ENCODE measurements at regions not wholly inside any gene's neighbourhood (a gene's known extent, or its start where the extent isn't known, plus 50 kb on each side); places are given as distances from the start of the nearest gene placed in this dataset.

DNA sequence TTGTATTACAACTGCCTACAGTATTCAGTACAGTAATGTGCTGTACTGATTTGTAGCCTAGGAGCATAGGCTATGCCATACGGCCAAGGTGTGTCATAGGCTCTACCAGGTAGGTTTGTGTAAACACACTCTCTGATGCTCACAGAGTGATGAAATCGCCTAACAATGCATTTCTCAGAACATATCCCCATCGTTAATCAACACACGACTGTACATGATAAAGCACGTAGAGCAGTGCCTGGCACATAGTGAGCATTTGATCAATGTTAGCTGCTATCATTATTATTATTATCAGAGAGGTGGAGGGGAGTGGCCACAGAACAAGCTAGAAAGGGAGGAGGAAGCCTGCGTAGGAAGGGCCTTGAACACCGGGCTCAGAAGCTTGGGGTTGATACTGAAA is 81.1 kb upstream of the LHX1 start:
- Mint-ChIP-seq H3K4me3 (no peak overlapping the region), H3K36me3 (ENCODE audit: low read depth) (no peaks in the 10 kb centered on the region), H3K27me3 (ENCODE audit: low read depth) (peaks cover 3% of the 10 kb centered on the region), H3K4me1 (peaks cover 2% of the 10 kb centered on the region), H3K27ac (ENCODE audit: unreplicated experiment) (no peak overlapping the region), H3K9me3 (no peaks in the 10 kb centered on the region)
- DNase-seq (ENCODE audit: low read depth, low spot score): no peak
- TF ChIP-seq, protein P1, sequence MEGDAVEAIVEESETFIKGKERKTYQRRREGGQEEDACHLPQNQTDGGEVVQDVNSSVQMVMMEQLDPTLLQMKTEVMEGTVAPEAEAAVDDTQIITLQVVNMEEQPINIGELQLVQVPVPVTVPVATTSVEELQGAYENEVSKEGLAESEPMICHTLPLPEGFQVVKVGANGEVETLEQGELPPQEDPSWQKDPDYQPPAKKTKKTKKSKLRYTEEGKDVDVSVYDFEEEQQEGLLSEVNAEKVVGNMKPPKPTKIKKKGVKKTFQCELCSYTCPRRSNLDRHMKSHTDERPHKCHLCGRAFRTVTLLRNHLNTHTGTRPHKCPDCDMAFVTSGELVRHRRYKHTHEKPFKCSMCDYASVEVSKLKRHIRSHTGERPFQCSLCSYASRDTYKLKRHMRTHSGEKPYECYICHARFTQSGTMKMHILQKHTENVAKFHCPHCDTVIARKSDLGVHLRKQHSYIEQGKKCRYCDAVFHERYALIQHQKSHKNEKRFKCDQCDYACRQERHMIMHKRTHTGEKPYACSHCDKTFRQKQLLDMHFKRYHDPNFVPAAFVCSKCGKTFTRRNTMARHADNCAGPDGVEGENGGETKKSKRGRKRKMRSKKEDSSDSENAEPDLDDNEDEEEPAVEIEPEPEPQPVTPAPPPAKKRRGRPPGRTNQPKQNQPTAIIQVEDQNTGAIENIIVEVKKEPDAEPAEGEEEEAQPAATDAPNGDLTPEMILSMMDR (conservative IDR thresholded peaks at IDR 0.05): no peak

DNA sequence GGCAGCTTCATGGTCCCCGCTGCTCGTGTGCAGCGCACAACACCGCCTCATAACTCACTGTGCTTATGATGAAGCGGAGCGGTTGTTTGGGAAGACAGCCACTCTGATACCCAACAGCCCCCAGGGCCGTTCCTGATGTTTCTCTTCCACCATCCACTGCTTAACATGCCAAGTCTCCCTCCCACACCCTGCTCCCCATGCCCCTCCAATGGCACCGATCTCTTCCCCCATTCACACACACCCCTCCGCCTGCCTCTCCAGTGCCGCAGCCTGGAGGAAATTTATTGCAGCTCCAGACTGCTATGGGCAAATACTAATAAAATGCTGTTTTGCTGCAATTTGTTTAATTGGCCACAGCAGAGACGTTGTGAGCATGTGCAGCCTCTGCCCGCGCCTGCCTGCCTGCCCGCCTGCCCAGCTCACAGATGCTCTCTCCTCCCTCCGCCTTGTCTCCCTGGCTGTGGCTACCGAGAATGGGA is 80.3 kb upstream of the LHX1 start:
- Mint-ChIP-seq H3K4me1 (no peaks in the 10 kb centered on the region), H3K27me3 (ENCODE audit: low read depth) (peaks cover 3% of the 10 kb centered on the region), H3K9me3 (no peaks in the 10 kb centered on the region), H3K27ac (ENCODE audit: unreplicated experiment) (no peak overlapping the region), H3K36me3 (ENCODE audit: low read depth) (no peaks in the 10 kb centered on the region), H3K4me3 (no peak overlapping the region)
- DNase-seq (ENCODE audit: low read depth, low spot score): no peak
- TF ChIP-seq, protein P1 (conservative IDR thresholded peaks at IDR 0.05): no peak

DNA sequence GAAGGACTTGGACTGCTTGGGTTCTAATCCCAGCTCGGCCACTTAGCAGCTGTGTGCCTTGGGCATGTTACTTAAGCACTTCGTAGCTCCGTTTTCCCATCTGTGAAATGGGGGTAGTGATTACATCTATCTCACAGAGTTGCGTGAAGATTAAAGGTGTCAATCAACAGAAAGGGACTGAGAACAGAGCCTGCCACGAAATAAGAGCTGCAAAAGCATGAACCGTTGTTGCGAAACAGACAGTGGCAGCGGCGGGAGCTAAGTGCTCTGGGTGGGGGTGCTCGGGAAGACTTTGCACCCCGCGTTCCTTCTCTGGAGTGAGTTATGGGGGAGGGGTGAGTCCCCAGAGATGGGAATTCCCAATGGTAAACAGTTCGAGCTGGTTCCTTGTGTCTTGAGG is 79.6 kb upstream of the LHX1 start:
- H3K27ac Mint-ChIP-seq (ENCODE audit: unreplicated experiment): no peak overlapping the region
- no peak overlapping the region for H3K4me3 Mint-ChIP-seq
- no peaks in the 10 kb centered on the region for H3K36me3 Mint-ChIP-seq (ENCODE audit: low read depth)
- H3K9me3 Mint-ChIP-seq: no peaks in the 10 kb centered on the region
- TF ChIP-seq, protein P1 (conservative IDR thresholded peaks at IDR 0.05): no peak
- peaks cover 3% of the 10 kb centered on the region for H3K27me3 Mint-ChIP-seq (ENCODE audit: low read depth)
- no peaks in the 10 kb centered on the region for H3K4me1 Mint-ChIP-seq
- no peak for DNase-seq (ENCODE audit: low read depth, low spot score)

DNA sequence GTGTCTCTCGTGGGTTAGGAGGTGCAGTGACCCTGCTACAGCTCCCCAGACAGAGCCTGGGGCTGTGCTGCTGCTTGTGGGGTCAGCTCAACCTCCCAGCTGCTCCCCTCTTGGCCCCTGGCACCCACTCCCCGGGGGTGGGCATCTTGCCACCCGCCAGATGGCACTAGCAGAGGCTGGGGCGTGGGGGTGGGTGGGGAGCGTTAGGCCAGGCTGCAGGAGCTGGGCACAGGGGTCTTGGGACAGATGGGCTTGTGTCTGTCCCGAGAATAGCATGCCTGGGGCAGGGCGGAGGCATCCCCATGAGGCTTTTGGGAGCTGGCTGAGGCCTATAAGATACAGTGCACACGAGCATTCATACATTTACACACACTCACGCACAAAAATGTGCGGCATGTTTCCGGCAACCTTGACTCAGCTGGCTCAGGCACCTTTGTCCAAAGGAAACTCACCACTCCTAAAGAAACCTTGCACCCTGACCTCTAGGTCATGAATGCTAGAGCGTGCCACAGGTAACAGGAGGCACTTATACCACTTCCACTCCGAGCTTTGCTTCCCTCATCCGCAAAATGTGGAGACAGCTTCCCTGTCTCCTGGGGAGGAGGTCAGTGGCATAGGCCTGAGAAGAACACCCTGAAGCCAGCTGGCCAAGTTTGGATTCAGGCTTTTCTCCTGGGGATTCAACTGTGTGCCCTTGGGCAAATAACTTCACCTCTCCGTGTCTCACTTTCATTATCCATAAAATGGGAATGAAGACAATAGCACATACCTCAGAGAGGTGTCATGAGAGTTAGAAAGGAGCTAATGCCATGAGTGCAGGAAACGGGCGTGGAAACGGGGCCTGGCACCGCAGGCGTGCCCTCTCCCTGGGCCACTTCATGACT is 78.9 kb upstream of the LHX1 start:
- DNase-seq (ENCODE audit: low read depth, low spot score): no peak
- Mint-ChIP-seq H3K4me3 (no peak overlapping the region), H3K36me3 (ENCODE audit: low read depth) (no peaks in the 10 kb centered on the region), H3K27ac (ENCODE audit: unreplicated experiment) (no peak overlapping the region), H3K4me1 (no peaks in the 10 kb centered on the region), H3K27me3 (ENCODE audit: low read depth) (peaks cover 3% of the 10 kb centered on the region), H3K9me3 (no peaks in the 10 kb centered on the region)
- TF ChIP-seq, protein P1 (conservative IDR thresholded peaks at IDR 0.05): no peak

DNA sequence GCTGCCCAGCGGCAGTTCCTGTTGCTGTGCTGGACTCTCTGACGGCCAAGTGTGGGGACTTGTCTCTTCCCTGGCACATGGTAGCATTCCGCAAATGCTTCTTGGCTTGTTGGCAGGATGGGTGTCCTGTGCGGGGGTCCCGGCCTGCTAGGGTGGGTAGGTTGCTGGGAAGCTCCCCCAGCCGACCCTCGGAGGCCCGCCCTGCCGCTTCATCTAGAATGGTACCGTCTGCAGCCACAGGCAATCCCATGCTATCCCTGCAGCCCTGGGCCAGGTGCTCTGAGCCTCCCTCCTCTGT is 78.3 kb upstream of the LHX1 start:
- H3K4me1 Mint-ChIP-seq: no peaks in the 10 kb centered on the region
- TF ChIP-seq, protein P1 (conservative IDR thresholded peaks at IDR 0.05): no peak
- H3K27me3 Mint-ChIP-seq (ENCODE audit: low read depth): peaks cover 3% of the 10 kb centered on the region
- no peaks in the 10 kb centered on the region for H3K36me3 Mint-ChIP-seq (ENCODE audit: low read depth)
- no peak for DNase-seq (ENCODE audit: low read depth, low spot score)
- H3K27ac Mint-ChIP-seq (ENCODE audit: unreplicated experiment): no peak overlapping the region
- H3K4me3 Mint-ChIP-seq: no peak overlapping the region
- no peaks in the 10 kb centered on the region for H3K9me3 Mint-ChIP-seq

Measured in neural crest cell (in vitro differentiated cells).